H1 (cell line): ENCODE measurements at regions not wholly inside any gene's neighbourhood (a gene's known extent, or its start where the extent isn't known, plus 50 kb on each side); places are given as distances from the start of the nearest gene placed in this dataset.

Experiments used
- CHD2 ChIP-seq: IDR thresholded peaks from 2 replicates; pipeline ENCODE4 v1.6.1; 2012; ENCODE audit warnings: low read length, improper control_type of control experiment
- CHD7 ChIP-seq: fragments of 300-600 bp; sonication (generic); IDR thresholded peaks from 2 replicates; pipeline ENCODE4 v1.7.1; 2012; ENCODE audit warnings: low read length, moderate library complexity, mild to moderate bottlenecking, inconsistent platforms; ENCODE audit not compliant: insufficient replicate concordance
- NRF1 ChIP-seq: IDR thresholded peaks from 2 replicates; pipeline ENCODE4 v1.6.1; 2011; ENCODE audit warnings: mild to moderate bottlenecking, low read depth, low read length, improper control_type of control experiment
- RFX5 ChIP-seq: IDR thresholded peaks from 2 replicates; pipeline ENCODE4 v1.6.1; 2011; ENCODE audit warnings: low read depth, low read length, improper control_type of control experiment, borderline replicate concordance
- SAP30 ChIP-seq: fragments of 300-600 bp; sonication (generic); IDR thresholded peaks from 2 replicates; pipeline ENCODE4 v1.7.1; 2012; ENCODE audit warnings: low read length, moderate library complexity, mild to moderate bottlenecking, inconsistent platforms; ENCODE audit not compliant: insufficient read depth, insufficient replicate concordance

GRCh38 chr7:20931739-20932138 is 145.1 kb upstream of the SP8 start (continued):
- TF ChIP-seq CHD7 (no peak), SAP30 (no peak), CHD2 (no peak), RFX5 (no peak), NRF1 (no peak)
